Stimulated activated CD8-positive, alpha-beta memory T cell treated with anti-CD3 and anti-CD28 coated beads, Interleukin-7, amount 100 ng/mL, for 4 hours (primary cell): ENCODE measurements at regions not wholly inside any gene's neighbourhood (a gene's known extent, or its start where the extent isn't known, plus 50 kb on each side); places are given as distances from the start of the nearest gene placed in this dataset.
"Not testable (repeated sequence)": the region's sequence is repeated elsewhere in the genome, so short reads cannot be mapped to it uniquely, and the experiment has no call there.

ENCODE experiments used
- DNase-seq, 2 donors: peaks; one replicate each; pipeline ENCODE4 v3.0.0-alpha.2; 2020; ENCODE audit warnings: low read depth in 2 of 2

GRCh38 chrX:3837958-3838643 is 124.7 kb upstream of the PRKX start:
- not testable (repeated sequence) for DNase-seq

DNA sequence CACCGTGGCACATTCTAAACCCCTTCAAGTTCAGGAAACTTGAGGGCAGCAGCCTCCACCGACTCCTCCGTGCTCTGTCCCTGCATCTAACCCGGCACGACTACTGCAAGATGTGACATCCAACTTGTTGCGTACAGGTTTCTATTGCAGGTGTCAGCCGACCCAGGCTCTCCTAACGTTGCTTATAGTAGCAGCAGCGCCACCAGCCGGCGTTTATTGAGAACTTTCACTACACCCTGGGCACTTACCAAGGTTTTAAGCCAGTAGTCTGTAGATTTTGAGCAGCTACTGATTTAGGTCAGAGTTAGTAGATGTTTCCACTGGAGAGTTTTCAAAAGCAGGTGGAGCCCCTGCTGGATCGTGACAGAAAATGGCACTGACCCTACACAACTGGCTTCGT is 123.8 kb upstream of the PRKX start:
- DNase-seq, result not testable (repeated sequence)

DNA sequence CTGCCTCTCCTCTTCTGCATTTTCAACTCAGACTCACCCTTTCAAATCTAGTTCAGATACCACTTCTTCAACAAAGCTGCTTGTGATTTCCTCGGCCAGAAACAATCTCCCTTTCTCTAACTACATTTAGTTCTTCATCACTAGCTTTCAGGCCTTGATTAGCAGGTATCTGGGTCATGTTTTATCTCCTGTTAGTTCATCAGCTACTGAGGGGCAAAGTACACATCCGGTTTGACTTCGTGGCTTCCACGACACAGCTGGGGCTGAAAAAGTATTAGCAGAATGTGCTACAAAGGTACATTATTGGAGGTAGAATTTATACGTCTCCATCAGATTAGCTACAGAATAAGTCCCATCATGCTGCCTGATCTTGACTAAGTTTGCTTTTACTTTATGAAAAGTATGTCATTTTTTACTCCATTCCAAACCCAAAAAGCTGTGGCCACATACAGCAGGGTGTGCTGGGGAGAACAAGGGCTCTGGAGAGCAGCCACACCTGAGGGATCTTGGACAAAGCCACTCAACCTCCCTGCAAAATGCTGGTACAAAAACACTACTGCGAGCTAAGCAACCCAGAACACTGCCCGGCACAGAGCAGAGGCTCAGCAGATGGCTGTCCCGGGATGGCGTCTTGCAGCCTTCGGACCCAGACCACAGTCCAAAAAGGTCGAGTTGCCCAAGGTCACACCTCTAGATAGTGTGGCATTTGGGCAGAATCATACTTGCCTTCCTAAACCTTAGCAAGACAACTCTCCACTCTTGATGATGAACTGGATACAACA is 120.5 kb upstream of the PRKX start:
- not testable (repeated sequence) for DNase-seq

DNA sequence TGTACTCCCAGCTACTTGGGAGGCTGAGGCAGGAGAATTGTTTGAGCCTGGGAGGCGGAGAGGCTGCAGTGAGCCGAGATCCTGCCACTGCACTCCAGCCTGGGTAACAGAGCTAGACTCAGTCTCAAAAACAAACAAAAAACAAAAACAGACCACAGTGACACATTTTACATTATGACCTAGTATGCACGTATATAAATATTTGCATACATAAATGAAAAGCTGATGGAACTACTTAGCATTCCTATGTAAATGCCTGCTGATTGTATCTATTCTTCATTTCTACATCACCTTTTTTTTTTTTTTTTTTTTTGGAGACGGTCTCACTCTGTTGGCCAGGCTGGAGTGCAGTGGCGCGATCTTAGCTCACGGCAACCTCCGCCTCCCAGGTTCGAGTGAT is 116.6 kb upstream of the PRKX start:
- not testable (repeated sequence) for DNase-seq

DNA sequence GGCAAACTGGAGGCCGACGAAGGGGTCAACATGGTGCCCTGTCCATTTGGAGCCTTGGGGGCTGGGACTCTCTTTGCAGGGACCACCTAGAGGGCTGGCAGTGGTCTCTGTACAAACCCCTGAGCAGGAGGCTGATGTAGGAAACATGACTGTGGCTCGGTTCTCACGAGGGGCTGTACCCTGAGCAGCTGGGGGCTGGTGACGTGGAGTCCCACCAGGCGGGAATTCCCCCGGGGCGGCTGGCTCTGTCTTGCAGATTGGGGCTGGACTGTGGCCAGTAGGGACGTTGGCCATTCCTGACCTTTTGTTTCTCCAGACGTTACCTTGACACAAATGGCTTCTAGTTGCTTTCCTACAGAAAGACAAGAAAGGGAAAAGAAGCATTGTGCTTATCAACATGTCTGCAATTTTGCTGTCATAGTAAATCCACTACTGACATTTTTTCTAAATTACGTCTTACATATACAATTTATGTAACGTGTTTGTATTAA is 115.6 kb upstream of the PRKX start:
- DNase-seq, result not testable (repeated sequence)

- DNase-seq, result not testable (repeated sequence)
Observed at GRCh38 chrX:3828378-3829040, 115.1 kb upstream of the PRKX start.

DNA sequence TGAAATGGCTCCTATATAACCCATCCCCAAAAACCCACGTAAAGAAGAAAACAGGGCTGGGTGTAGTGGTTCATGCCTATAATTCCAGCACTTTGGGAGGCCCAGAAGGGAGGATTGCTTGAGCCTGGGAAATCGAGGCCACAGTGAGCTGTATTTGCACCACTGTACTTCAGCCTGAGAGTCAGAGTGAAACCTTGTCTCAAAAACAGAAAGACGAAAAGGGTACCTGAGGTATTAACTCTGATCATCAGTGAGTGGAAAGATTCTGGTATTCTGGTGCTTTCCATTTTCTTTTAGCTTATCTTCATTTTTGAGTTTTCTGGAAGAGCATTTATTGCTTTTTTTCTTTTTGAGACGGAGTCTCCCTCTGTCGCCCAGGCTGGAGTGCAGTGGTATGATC is 110.6 kb upstream of the PRKX start:
- DNase-seq, result not testable (repeated sequence)

DNA sequence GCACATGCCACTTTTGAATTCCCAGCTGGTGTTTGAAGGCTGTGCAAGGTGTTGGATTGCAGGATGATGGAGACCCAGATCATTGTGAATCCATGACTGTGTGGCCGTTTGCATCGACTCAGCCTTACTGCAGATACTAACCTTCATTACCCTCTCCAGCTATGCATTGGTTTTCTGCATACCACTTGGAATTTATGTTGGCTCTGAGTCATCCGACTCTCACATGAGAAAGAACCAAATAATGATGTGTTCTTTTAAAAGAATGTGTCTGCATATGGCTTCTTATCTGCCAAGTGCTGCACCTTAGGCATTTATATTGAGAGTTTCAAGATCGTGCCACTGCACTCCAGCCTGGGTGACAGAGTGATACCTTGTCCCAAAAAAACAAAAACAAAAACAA is 106.7 kb upstream of the PRKX start:
- no peak for DNase-seq

GRCh38 chrX:3817480-3817879 is 104.0 kb upstream of the PRKX start:
- not testable (repeated sequence) for DNase-seq

DNA sequence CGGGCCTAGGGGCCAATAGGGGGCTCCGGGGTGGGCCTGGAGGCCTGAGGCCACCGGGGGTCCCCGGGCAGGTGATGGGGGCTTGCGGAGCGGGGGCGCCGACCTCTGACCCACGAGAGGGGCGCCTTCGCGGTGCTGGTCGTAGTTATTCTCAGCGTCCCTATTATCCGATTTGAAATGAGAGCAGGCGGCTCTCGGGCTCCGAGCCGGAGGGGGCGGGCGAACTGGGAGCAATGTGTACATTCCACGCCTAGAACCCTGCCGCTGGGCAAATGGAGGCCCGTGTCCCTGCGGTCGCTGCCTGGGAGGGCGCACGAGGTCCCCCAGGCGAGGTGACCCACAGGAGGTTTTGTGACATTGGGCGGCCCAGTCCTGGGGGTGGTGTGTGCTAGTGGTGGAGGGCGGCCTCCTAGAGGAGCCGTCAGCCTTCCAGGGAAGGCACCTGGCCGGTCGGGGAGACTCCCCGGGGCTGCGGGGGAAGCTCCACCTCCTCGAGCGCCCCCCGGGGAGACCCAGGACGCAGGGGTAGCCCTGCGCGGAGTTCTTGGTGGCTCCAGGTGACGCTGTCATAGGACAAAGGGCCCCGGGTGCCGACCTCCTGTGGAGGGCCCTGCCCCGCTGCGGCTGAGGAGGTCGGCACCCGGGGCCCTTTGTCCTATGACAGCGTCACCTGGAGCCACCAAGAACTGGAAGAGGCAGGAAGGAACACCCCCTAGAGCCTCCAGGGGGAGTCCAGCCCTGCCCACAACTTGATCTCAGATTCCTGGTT is 102.6 kb upstream of the PRKX start:
- DNase-seq, result peak in 1 of 2 donors; percentile 39

DNA sequence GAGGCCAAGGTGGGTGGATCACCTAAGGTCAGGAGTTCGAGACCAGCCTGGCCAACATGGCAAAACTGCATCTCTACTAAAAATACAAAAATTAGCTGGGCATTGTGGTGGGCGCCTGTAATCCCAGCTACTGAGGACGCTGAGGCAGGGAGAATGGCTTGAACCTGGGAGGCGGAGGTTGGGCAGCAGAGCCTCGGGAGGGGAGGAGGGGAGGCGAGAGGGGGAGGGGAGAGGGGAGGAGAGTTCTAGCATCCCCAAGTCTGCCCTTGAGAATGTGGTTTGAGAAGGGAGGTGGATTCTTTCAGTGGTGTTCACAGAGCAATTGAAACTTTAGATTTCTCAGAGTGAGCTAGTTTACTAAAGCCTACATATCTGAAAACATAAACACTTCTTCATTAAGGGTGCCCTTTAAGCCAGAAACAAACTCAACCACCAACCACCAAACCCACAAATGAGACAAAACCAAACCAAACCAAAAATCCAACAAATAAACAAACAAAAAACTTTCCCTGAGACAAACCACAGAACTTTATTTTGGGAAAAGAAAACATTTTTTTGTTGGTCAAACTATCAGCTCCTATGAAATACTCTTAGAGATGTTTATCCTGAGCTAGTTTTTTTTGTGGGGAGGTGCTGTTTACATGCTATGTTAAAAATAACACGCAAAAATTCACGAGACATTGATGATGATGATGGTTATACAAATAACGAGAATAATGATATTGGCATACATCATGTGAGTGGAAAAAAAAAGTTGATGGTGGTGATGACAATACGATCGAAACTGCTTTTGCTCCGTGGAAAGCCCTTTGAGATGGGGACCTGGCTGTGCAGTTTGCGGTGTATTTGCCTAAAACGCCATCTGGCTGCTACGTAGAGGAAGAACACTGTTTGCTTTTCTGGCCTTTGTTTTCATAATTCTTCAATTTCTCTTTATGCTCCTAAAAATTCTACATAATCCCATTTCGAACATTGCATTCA is 98.2 kb upstream of the PRKX start:
- peak; percentile 21 to 39 for DNase-seq

GRCh38 chrX:3807906-3808305 is 94.5 kb upstream of the PRKX start:
- no peak for DNase-seq

GRCh38 chrX:3806630-3807029 is 93.2 kb upstream of the PRKX start:
- DNase-seq, result no peak

GRCh38 chrX:3803713-3804112 is 90.3 kb upstream of the PRKX start:
- no peak for DNase-seq

DNA sequence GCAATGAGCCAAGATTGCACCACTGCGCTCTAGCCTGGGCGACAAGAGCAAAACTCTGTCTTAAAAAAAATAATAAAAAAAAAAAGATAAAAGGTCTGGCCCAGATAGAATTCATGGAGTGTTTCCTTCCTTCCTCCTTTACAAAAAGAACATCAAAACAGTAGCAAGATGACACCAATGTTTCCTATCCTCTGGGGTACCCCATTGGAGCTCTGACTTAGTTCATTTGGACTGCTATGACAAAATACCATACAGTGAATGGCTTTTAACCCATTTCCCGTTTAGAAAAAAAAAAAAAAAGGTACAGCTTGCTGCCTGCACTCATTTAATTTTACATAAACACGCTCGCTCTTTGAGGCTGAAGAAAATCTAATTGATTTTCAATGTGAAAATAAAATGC is 89.9 kb upstream of the PRKX start:
- DNase-seq, result no peak

DNA sequence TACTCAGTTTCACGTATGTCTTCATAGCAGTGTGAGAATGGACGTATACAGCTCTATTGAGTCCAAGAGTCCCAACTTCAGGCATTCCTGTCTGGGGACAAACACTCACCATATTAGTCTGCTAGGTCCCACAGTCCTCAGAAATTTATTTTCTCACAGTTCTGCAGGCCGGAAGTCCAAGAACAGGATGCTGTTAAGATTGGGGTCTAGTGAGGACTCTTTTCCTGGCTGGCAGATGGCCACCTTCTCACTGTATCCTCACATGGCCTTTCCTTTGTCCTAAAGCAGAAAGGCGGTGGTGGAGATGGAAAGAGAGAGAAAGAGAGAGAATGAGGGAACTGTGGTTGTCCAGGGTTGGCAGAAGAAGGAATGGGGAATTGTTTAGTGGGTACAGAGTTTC is 82.0 kb upstream of the PRKX start:
- not testable (repeated sequence) for DNase-seq

GRCh38 chrX:3791449-3791848 is 78.0 kb upstream of the PRKX start:
- DNase-seq, result no peak

DNA sequence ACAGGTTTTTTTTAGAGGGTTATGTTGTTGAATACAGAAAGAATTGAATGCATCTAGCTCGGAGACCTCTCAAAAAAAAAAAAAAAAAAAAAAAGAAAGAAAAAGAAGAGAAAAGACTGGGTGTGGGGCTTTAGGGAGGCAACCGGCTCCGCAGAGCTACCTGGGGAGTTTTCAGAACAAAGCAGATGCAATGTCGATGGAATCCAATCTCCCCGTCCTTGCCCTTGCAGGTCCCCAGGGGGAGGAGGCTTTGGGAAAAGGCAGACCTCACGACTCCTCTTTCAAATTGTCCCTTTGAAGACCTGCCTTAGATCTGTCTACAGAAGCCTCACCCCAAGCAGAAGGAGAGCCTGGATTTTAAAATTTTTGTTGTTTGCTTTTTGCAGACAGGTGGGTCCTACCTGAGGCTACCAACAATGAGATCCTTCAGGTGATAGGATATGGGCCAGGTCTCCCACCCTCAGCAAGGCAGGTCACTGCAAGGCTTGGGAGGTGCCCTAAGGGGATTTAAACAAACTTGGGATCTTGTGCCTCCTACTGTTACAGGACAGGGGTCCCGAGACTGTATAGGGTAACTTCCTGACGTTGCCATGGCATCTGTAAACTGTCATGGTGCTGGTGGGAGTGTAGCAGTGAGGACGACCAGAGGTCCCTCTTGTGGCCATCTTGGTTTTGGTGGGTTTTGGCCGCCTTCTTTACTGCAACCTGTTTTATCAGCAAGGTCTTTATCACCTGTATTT is 75.2 kb upstream of the PRKX start:
- DNase-seq, result no peak

DNA sequence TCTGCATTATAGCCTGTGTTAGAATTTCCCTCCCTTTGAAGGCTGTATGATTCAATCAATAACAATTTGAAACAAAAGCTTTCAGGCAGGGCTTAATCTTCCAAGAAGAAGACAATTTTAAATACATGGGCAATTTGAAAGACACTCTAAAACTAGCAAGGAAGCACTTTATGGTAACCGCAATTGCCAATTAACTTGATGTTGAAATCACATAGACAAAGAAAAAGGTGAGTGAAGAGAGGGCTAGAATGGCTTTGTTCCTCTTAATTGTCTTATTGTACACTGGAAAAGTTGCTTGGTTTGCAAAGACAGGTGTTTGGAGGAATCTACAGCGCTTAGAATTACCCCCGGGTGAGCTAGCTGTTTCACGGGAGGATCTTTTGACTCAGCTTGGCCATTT is 74.4 kb upstream of the PRKX start:
- no peak for DNase-seq

DNA sequence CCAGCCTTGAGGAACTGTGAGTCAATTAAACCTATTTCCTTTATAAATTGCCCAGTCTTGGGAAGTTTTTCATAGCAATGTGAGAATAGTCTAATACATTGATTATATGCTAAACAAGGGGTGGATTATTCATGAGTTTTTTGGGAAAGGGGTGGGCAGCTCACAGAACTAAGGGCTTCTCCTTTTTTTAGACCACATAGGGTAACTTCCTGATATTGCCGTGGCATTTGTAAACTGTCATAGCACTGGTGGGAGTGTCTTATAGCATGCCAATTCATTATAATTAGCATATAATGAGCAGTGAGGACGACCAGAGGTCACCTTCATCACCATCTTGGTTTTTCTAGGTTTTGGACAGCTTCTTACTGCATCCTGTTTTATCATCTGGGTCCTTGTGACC is 72.4 kb upstream of the PRKX start:
- DNase-seq, result not testable (repeated sequence)
